ENCODE measurements at regions not wholly inside any gene's neighbourhood (a gene's known extent, or its start where the extent isn't known, plus 50 kb on each side); places are given as distances from the start of the nearest gene placed in this dataset.

DNA sequence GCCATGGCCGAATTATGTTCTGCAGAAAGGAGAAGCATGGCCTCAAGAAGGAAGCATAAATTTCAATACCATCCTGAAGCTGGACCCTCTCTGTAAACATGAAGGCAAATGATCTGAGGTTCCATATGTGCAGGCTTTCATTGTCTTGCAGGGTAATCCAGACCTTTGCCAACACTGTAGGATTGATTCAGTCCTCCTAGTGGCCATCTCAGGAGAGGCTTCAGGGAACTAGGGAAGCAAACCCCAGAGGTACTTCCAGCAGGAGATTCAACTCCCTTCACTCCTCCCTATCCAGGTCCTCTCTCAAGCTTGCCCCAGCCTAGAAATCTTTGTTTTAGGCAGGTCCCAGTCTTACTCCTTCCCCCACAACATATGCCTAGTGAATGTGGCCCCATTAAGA, 99.3 kb upstream of the HCN1 start (continued):
- TF ChIP-seq, protein P1, sequence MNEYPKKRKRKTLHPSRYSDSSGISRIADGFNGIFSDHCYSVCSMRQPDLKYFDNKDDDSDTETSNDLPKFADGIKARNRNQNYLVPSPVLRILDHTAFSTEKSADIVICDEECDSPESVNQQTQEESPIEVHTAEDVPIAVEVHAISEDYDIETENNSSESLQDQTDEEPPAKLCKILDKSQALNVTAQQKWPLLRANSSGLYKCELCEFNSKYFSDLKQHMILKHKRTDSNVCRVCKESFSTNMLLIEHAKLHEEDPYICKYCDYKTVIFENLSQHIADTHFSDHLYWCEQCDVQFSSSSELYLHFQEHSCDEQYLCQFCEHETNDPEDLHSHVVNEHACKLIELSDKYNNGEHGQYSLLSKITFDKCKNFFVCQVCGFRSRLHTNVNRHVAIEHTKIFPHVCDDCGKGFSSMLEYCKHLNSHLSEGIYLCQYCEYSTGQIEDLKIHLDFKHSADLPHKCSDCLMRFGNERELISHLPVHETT (CRISPR knock-in tag; conservative IDR thresholded peaks at IDR 0.05 in 1 of 2, IDR thresholded peaks at IDR 0.05 in 1 of 2) = no peak
- TF ChIP-seq HDAC1 (IDR thresholded peaks at IDR 0.05) (no peak), ZNF143 (CRISPR knock-in tag; IDR thresholded peaks at IDR 0.05) (no peak), FIP1L1 (IDR thresholded peaks at IDR 0.05; ENCODE audit: low read depth, low read length, poor library complexity, severe bottlenecking) (no peak)

DNA sequence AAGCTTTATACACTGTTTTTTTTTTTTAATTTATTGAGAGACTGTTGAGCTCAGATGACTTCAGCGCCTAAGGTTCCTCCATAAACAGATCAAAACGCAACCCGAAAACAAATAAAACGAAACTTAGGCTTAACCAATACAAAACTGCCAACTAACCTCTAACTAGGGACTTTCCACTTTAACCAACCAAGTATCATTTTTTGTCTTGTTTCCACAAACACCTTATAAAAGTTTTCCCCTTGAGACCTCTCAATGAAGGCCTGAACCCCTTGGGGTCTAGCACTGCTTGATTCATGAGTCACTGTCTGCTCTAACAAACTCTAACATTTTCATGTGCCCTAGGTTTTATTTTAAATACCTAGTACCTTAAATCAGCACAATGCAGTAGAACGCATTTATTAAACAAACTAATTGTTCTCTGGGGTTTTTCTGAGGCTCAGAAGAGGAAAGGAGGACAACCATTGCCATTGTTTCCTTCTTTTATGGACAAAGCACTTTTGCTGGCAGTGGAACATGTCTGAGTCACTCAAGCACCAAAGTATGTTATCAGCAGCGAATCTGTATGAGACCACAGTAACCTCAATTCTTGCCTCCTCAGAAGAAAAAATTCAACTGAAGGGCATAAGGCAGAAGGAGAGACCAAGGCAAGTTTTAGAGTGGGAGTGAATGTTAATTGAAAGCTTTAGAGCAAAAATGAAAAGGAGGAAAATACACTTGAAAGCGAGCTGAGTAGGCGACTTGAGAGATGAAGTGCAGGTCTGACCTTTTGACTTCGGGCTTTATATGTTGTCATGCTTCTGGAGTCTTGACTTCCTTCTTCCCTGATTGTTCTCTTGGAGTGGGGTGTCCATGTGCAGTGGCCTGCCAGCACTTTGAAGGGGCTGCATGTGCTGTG, 97.7 kb upstream of the HCN1 start:
- no peak for DNase-seq (ENCODE audit: extremely low read depth in 1 of 4, low spot score in 3 of 4)
- H3K4me3 ChIP-seq = no peak overlapping the region
- intact Hi-C loops (cut with micrococcal nuclease) (no loop called here), in situ Hi-C loops (cut with MboI) (no loop called here)
- CTCF ChIA-PET (ENCODE audit: low intra/inter-chr PET ratio) = no interaction called here
- no peaks in the 10 kb centered on the region for H4K20me1 ChIP-seq (replicated peaks; ENCODE audit: control insufficient read depth, insufficient read depth, low read length)
- TF ChIP-seq, protein P2, sequence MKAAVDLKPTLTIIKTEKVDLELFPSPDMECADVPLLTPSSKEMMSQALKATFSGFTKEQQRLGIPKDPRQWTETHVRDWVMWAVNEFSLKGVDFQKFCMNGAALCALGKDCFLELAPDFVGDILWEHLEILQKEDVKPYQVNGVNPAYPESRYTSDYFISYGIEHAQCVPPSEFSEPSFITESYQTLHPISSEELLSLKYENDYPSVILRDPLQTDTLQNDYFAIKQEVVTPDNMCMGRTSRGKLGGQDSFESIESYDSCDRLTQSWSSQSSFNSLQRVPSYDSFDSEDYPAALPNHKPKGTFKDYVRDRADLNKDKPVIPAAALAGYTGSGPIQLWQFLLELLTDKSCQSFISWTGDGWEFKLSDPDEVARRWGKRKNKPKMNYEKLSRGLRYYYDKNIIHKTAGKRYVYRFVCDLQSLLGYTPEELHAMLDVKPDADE (conservative IDR thresholded peaks at IDR 0.05; ENCODE audit: control insufficient read depth, low read depth, low read length) = no peak
- TF ChIP-seq LEF1 (IDR thresholded peaks at IDR 0.05) (no peak), CEBPB (tag; IDR thresholded peaks at IDR 0.05) (no peak), SLC30A9 (CRISPR knock-in tag; IDR thresholded peaks at IDR 0.05) (no peak), GTF2A2 (tag; IDR thresholded peaks at IDR 0.05) (no peak), SETDB1 (IDR thresholded peaks at IDR 0.05; ENCODE audit: low read length) (no peak), KLF1 (tag; IDR thresholded peaks at IDR 0.05) (no peak), ZNF431 (CRISPR knock-in tag; IDR thresholded peaks at IDR 0.05) (no peak), CBX8 (IDR thresholded peaks at IDR 0.05; ENCODE audit: borderline replicate concordance, extremely low read depth, low read depth, low read length, poor library complexity, severe bottlenecking) (no peak), E2F3 (CRISPR knock-in tag; IDR thresholded peaks at IDR 0.05) (no peak)
- no peaks in the 10 kb centered on the region for H3K9me3 ChIP-seq (replicated peaks; ENCODE audit: control insufficient read depth, insufficient read depth, low read depth, low read length)
- under 1% methylated on average over 9 of the region's 9 CpGs for WGBS (ENCODE audit: insufficient coverage, low coverage, missing lambda C conversion rate)
- no peak overlapping the region for H2AFZ ChIP-seq (ENCODE audit: low read depth, low read length)
- H3K27ac ChIP-seq (ENCODE audit: extremely low read depth, low read depth, low read length) = no peak overlapping the region
- no TSS peak for BruUV-seq (replicated peaks)
- H3K36me3 ChIP-seq (ENCODE audit: control insufficient read depth, insufficient read depth, low read length) = no peaks in the 10 kb centered on the region
- FAIRE-seq = no peak
- POLR2A ChIA-PET = interaction anchor here (0.7 kb wide), 1 partner anchor 21 kb away, joined by 3 read pairs; no protein-coding TSS in a partner anchor
- no peaks in the 10 kb centered on the region for H3K9me1 ChIP-seq (ENCODE audit: control insufficient read depth, insufficient read depth, low read length)
- no peaks in the 10 kb centered on the region for H3K4me1 ChIP-seq (replicated peaks in 1 of 2; ENCODE audit: control insufficient read depth in 2 of 2, insufficient read depth in 2 of 2, low read length in 2 of 2)
- H3K4me2 ChIP-seq (ENCODE audit: insufficient read depth, low read length) = no peak overlapping the region
- no peak overlapping the region for H3K9ac ChIP-seq (ENCODE audit: insufficient read depth in 1 of 2, low read depth in 2 of 2, low read length in 2 of 2)
- no peak for ATAC-seq
- no peaks in the 10 kb centered on the region for H3K79me2 ChIP-seq (ENCODE audit: control insufficient read depth, insufficient read depth, low read length)
- H3K27me3 ChIP-seq (ENCODE audit: control insufficient read depth in 2 of 2, insufficient read depth in 2 of 2, low read length in 2 of 2) = no peaks in the 10 kb centered on the region
